Activated CD4-positive, alpha-beta T cell treated with anti-CD3 and anti-CD28 coated beads, Interleukin-2, amount 10 ng/mL, durations not matched to agents 24 days and 14 days (primary cell): ENCODE measurements at regions not wholly inside any gene's neighbourhood (a gene's known extent, or its start where the extent isn't known, plus 50 kb on each side); places are given as distances from the start of the nearest gene placed in this dataset.

Source experiments
- DNase-seq: peaks from one replicate; pipeline ENCODE4 v3.0.0; 2022
- H3K27ac Mint-ChIP-seq: one replicate; pipeline ENCODE4 v1.8.0; 2022; ENCODE audit warnings: mild to moderate bottlenecking, mixed read lengths
- H3K27me3 Mint-ChIP-seq: one replicate; pipeline ENCODE4 v1.8.0; 2022; ENCODE audit warnings: mixed read lengths
- H3K36me3 Mint-ChIP-seq: one replicate; pipeline ENCODE4 v1.8.0; 2022; ENCODE audit warnings: low read depth, mild to moderate bottlenecking, mixed read lengths
- H3K4me1 Mint-ChIP-seq: one replicate; pipeline ENCODE4 v1.8.0; 2021; ENCODE audit warnings: mixed read lengths
- H3K4me3 Mint-ChIP-seq: one replicate; pipeline ENCODE4 v1.8.0; 2022; ENCODE audit warnings: mild to moderate bottlenecking, moderate library complexity, mixed read lengths
- H3K9me3 Mint-ChIP-seq: one replicate; pipeline ENCODE4 v1.8.0; 2021; ENCODE audit warnings: mixed read lengths
- intact Hi-C: fragments of 100-400 bp; cut with micrococcal nuclease; formaldehyde crosslinking; loops from one replicate; pipeline ENCODE4 v1.15.1; 2023

DNA sequence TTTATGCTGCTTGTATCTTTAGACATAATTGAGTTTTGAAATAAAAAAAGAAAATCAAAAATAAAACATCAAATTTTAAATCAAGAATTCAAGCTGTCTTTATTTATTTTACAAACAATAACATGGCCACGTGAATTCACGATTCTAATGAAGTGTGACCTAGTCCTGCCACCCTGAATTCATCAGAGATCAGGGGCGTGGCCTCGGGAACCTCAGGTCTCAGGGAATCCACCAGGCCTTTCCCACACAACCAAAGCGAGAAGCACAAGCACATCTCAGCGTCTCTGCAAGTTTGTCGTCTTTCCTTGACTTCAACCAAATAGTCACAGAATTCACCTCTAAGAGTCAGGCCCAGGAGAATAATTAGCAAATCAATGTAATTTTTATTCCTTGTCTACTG lies 107.9 kb downstream of the DACT2 start:
- intact Hi-C loops = no loop called here
- Mint-ChIP-seq H3K4me1 (no peaks in the 10 kb centered on the region), H3K27me3 (no peaks in the 10 kb centered on the region), H3K9me3 (no peaks in the 10 kb centered on the region), H3K27ac (no peak overlapping the region), H3K4me3 (no peak overlapping the region), H3K36me3 (no peaks in the 10 kb centered on the region)
- no peak for DNase-seq

DNA sequence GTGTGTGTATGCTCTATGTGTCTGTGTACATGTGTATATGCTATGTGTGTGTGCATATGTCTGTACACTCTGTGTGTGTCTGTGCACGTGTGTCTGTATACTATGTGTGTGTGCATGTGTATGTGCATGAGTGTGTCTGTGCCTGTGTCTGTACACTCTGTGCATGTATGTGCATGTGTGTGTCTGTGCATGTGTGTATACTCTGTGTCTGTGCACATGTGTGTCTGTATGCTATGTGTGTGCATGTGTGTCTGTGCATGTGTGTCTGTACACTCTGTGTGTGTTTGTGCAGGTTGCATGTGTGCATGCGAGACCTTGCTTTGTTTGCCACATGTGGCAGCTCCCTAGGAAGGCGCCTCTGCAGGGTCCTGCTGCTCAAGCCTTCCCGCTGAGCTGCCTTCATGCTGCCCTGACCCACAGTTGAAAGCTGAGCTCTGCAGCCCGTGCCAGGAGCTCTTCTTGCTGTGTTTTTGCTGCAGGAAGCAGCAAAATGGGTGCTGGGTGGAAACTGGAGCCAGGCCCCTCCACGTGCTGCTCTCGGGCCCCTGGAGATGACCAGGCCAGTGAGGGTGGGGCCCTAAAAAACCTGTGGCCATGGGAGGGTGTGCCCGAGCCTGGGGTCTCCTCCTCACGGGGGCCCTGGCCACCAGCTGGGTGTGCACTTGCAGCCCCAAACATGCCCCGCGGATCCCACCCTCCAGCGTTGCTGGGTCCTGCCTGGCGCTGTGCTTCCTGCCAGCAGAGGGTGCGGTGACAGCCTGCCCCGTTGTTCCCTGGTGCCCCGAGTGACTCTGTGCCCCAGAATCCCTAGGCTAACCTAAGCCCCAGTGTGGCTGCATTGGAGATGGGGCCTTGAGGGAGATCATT lies 109.1 kb downstream of the DACT2 start:
- Mint-ChIP-seq H3K27me3 (no peaks in the 10 kb centered on the region), H3K4me3 (no peak overlapping the region), H3K4me1 (no peaks in the 10 kb centered on the region), H3K36me3 (no peaks in the 10 kb centered on the region), H3K9me3 (no peaks in the 10 kb centered on the region), H3K27ac (no peak overlapping the region)
- DNase-seq = no peak
- intact Hi-C loops = no loop called here

DNA sequence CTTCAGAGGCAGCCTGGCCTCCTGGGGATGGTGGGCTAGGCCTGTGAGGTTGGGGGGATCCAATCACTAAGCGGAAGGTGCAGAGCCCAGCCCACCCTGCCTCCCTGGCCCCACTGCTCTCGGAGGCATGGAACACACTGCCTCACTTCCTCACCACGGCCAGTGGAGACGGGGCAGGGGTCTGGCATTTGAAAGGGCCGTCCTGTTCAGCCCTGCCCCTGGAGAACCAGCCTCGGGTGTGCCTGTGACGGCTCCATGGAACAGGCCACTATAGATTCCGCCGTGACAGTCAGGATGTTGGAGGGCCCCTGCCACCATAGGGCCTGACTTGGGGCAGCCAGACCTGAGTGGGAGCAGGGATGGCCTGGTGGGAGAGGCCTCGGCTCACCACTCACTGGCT lies 110.2 kb downstream of the DACT2 start:
- Mint-ChIP-seq H3K27me3 (no peaks in the 10 kb centered on the region), H3K4me1 (no peaks in the 10 kb centered on the region), H3K27ac (no peak overlapping the region), H3K36me3 (no peaks in the 10 kb centered on the region), H3K9me3 (no peaks in the 10 kb centered on the region), H3K4me3 (no peak overlapping the region)
- intact Hi-C loops = no loop called here
- DNase-seq = no peak

GRCh38 chr6:168208854-168209253 lies 110.7 kb downstream of the DACT2 start:
- no peaks in the 10 kb centered on the region for H3K9me3 Mint-ChIP-seq
- intact Hi-C loops = no loop called here
- H3K4me3 Mint-ChIP-seq = no peak overlapping the region
- DNase-seq = no peak
- H3K4me1 Mint-ChIP-seq = no peaks in the 10 kb centered on the region
- no peaks in the 10 kb centered on the region for H3K36me3 Mint-ChIP-seq
- no peak overlapping the region for H3K27ac Mint-ChIP-seq
- H3K27me3 Mint-ChIP-seq = no peaks in the 10 kb centered on the region

DNA sequence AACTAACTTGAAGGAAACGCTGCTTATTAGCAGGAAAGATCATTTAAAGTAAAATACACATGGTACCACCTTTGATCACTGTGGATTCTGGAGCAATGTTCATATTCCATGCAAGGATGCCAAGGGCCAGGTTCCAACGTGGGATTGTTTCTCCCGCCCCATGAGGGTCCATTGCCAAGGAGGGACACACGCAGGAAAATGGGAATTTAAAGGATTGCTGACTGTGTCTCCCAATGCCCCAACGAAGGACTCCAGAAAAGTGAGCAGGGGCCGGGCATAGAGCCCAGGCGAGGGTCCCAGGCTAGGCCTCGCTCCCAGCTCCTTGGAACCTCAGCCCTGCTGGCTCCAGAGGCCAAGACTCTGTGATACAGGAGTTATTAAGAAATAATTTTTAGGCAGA lies 111.2 kb downstream of the DACT2 start:
- Mint-ChIP-seq H3K36me3 (no peaks in the 10 kb centered on the region), H3K27ac (no peak overlapping the region)
- intact Hi-C loops = no loop called here

DNA sequence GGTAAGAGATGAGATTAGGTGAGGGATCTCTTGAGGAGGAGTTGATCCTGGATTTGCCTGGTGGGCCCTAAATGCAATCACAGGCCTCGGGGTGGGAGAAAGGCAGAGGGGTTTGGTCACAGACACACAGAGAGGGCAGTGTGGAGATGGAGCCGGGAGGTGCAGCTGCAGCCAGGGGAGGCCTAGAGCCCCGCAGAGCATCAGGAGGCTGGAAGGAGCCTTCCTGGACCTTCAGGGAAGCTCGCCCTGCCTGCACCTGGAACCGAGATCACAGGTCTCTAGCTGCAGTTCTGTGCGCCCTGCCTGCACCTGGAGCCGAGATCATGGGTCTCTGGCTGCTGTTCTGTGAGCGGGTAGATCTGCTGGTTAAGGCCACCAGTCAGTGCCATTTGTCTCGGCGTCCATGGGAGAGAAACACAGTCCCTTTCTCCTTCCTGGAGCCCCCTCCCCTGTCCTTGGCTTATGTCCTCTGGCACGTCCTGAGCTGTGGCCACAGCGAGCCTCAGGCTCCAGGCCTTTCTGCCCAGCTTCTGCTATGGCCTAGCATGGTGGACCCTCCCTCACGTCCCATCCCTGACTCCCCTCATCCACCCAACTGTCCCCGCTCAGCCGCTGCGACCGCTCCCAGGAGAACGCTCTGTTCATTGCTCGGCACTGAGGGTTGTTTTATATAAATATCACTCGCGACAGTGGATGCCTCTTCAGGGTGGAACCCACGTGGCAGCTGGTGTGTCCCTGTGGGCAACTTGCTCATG lies 112.0 kb downstream of the DACT2 start:
- intact Hi-C loops = no loop called here
- no peak for DNase-seq
- Mint-ChIP-seq H3K36me3 (no peaks in the 10 kb centered on the region), H3K9me3 (no peaks in the 10 kb centered on the region), H3K4me1 (no peaks in the 10 kb centered on the region), H3K27ac (no peak overlapping the region), H3K27me3 (peaks cover 3% of the 10 kb centered on the region), H3K4me3 (no peak overlapping the region)

More for the DNA sequence above, 111.2 kb downstream of the DACT2 start:
- H3K4me3 Mint-ChIP-seq = no peak overlapping the region
- H3K27me3 Mint-ChIP-seq = no peaks in the 10 kb centered on the region
- no peak for DNase-seq
- no peaks in the 10 kb centered on the region for H3K4me1 Mint-ChIP-seq
- H3K9me3 Mint-ChIP-seq = no peaks in the 10 kb centered on the region

GRCh38 chr6:168206661-168207274 lies 112.8 kb downstream of the DACT2 start:
- Mint-ChIP-seq H3K27ac (no peak overlapping the region), H3K9me3 (no peaks in the 10 kb centered on the region), H3K27me3 (peaks cover 3% of the 10 kb centered on the region), H3K4me3 (no peak overlapping the region), H3K36me3 (no peaks in the 10 kb centered on the region), H3K4me1 (no peaks in the 10 kb centered on the region)
- intact Hi-C loops = no loop called here
- DNase-seq = no peak

DNA sequence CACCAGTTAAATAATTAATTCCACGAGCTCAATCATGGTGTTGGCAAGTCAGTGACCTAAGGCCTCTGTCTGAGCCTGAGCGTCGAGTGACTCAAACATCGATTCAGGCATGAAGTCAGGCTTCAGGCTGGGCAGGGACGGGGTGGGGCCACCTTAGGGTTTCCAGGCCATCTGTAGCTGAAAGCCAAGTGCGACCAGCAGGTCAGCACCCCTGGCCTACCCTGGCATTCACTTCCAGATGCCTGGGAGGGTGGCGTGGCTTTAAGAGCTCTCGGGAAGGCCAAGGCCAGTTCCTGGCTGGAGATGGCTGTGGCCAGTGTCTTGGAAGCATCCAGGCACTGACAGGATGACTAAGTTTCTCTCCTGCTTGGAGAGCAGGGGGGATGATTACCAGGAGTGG lies 113.4 kb downstream of the DACT2 start:
- Mint-ChIP-seq H3K36me3 (no peaks in the 10 kb centered on the region), H3K27me3 (peaks cover 3% of the 10 kb centered on the region), H3K27ac (no peak overlapping the region), H3K9me3 (no peaks in the 10 kb centered on the region), H3K4me3 (no peak overlapping the region), H3K4me1 (no peaks in the 10 kb centered on the region)
- intact Hi-C loops = no loop called here
- DNase-seq = no peak

GRCh38 chr6:168201799-168202198 lies 117.8 kb downstream of the DACT2 start:
- intact Hi-C loops = no loop called here
- H3K36me3 Mint-ChIP-seq = no peaks in the 10 kb centered on the region
- no peaks in the 10 kb centered on the region for H3K4me1 Mint-ChIP-seq
- H3K4me3 Mint-ChIP-seq = no peak overlapping the region
- H3K27ac Mint-ChIP-seq = no peak overlapping the region
- no peaks in the 10 kb centered on the region for H3K9me3 Mint-ChIP-seq
- peaks cover 3% of the 10 kb centered on the region for H3K27me3 Mint-ChIP-seq
- DNase-seq = no peak

DNA sequence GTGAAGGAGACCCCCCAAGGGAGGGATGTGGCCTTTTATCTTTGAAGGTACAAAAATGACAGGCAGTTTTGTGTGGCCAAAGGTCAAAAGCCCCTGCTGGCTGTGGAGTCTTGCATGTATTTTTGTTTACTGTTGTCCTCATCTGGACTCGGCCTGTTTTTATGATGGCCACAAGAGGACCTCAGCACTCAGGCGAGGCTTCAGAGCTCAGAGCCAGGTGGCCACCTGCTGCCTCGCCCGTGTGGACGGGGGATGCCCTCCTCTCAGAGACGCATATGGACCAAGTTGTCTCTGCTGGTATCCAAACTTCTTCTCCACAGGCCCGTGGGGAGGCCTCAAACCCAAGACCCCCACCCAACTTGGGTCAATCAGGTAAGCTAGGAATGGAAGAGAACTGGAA lies 118.2 kb downstream of the DACT2 start:
- Mint-ChIP-seq H3K36me3 (no peaks in the 10 kb centered on the region), H3K27ac (no peak overlapping the region), H3K4me1 (no peaks in the 10 kb centered on the region), H3K9me3 (no peaks in the 10 kb centered on the region), H3K4me3 (no peak overlapping the region), H3K27me3 (peaks cover 3% of the 10 kb centered on the region)
- intact Hi-C loops = no loop called here
- no peak for DNase-seq

DNA sequence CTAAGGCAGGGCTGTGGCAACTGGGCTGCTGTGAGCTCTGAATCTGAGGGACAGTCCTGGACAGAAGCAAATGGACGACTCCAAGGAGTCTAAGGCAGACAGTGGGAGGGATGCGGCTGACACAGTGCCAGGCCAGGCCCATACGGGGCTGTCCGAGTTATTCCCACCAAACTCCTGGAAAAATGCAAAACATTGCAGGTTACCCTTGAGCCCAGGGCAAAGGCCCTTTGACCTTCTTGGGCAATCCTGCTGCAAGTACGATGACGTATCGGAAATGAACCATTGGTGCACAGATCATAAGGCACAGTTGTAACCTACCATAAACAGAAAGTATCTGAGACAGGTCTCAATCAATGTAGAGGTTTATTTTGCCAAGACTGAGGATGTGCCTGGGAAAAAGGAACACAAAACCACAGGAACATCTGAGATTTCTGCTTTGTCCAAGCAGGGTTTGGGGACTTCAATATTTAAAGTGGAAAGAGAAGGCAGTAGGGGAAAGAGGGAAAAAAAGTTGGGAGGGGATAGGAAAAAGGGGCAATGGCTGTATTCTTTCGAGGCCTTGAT lies 118.9 kb downstream of the DACT2 start:
- intact Hi-C loops = no loop called here
- Mint-ChIP-seq H3K4me3 (no peak overlapping the region), H3K9me3 (no peaks in the 10 kb centered on the region)

GRCh38 chr6:168198302-168199180 lies 119.5 kb upstream of the FRMD1 start:
- H3K9me3 Mint-ChIP-seq = no peaks in the 10 kb centered on the region
- no peaks in the 10 kb centered on the region for H3K4me1 Mint-ChIP-seq
- intact Hi-C loops = no loop called here
- H3K36me3 Mint-ChIP-seq = no peaks in the 10 kb centered on the region
- no peak overlapping the region for H3K4me3 Mint-ChIP-seq
- no peak for DNase-seq
- peaks cover 3% of the 10 kb centered on the region for H3K27me3 Mint-ChIP-seq
- H3K27ac Mint-ChIP-seq = no peak overlapping the region

More for the DNA sequence above, 118.9 kb downstream of the DACT2 start:
- H3K4me1 Mint-ChIP-seq = no peaks in the 10 kb centered on the region
- no peak overlapping the region for H3K27ac Mint-ChIP-seq
- no peak for DNase-seq
- H3K27me3 Mint-ChIP-seq = peaks cover 3% of the 10 kb centered on the region
- H3K36me3 Mint-ChIP-seq = no peaks in the 10 kb centered on the region

- H3K27ac Mint-ChIP-seq = no peak overlapping the region
- H3K9me3 Mint-ChIP-seq = no peaks in the 10 kb centered on the region
- no peaks in the 10 kb centered on the region for H3K4me1 Mint-ChIP-seq
- no peak for DNase-seq
- H3K4me3 Mint-ChIP-seq = no peak overlapping the region
- H3K36me3 Mint-ChIP-seq = no peaks in the 10 kb centered on the region
- H3K27me3 Mint-ChIP-seq = no peaks in the 10 kb centered on the region
- intact Hi-C loops = no loop called here
Observed at GRCh38 chr6:168197636-168198301, 118.8 kb upstream of the FRMD1 start.
